GM12865 (cell line): ENCODE measurements at regions not wholly inside any gene's neighbourhood (a gene's known extent, or its start where the extent isn't known, plus 50 kb on each side); places are given as distances from the start of the nearest gene placed in this dataset.

ENCODE experiments used
- DNase-seq: peaks from one replicate; pipeline ENCODE4 v3.0.0; 2010; ENCODE audit warnings: low read depth
- H3K4me3 ChIP-seq: 2 replicates; pipeline ENCODE4 v1.5.1; 2011; ENCODE audit warnings: mild to moderate bottlenecking, low read depth, low read length, control low read depth
- CTCF ChIP-seq: IDR thresholded peaks from 2 replicates; pipeline ENCODE4 v1.5.1; 2011; ENCODE audit warnings: low read length, control low read depth, low read depth, inconsistent platforms; ENCODE audit not compliant: insufficient read depth; ENCODE audit errors: missing control alignments

GRCh38 chr3:117750674-117751269 is 1041.2 kb downstream of the TUSC7 start:
- no peak for DNase-seq
- TF ChIP-seq CTCF = no peak
- H3K4me3 ChIP-seq = no peak overlapping the region

GRCh38 chr3:117751651-117752050 is 1042.1 kb downstream of the TUSC7 start:
- no peak overlapping the region for H3K4me3 ChIP-seq
- no peak for DNase-seq
- no peak for TF ChIP-seq CTCF

GRCh38 chr3:117752984-117753717 is 1043.6 kb downstream of the TUSC7 start:
- no peak overlapping the region for H3K4me3 ChIP-seq
- DNase-seq = no peak
- TF ChIP-seq CTCF = no peak

- no peak for DNase-seq
- no peak overlapping the region for H3K4me3 ChIP-seq
These were observed 1044.5 kb downstream of the TUSC7 start for GRCh38 chr3:117754058-117754457.

GRCh38 chr3:117754841-117755240 is 1045.3 kb downstream of the TUSC7 start:
- H3K4me3 ChIP-seq = no peak overlapping the region
- no peak for DNase-seq
- no peak for TF ChIP-seq CTCF

More at GRCh38 chr3:117754058-117754457, 1044.5 kb downstream of the TUSC7 start:
- no peak for TF ChIP-seq CTCF

GRCh38 chr3:117756563-117756962 is 1047.0 kb downstream of the TUSC7 start:
- no peak for TF ChIP-seq CTCF
- no peak for DNase-seq

More at GRCh38 chr3:117756563-117756962, 1047.0 kb downstream of the TUSC7 start:
- H3K4me3 ChIP-seq = no peak overlapping the region
